ENCODE measurements at regions not wholly inside any gene's neighbourhood (a gene's known extent, or its start where the extent isn't known, plus 50 kb on each side); places are given as distances from the start of the nearest gene placed in this dataset.

- POLR2A ChIA-PET = no interaction called here
- no peak for TF ChIP-seq CTCF (IDR thresholded peaks at IDR 0.05; ENCODE audit: control extremely low read depth, extremely low read depth, low read depth, missing control alignments)
- CTCF ChIA-PET = interaction anchor here (0.7 to 0.8 kb wide), 2 partner anchors 13 to 878 kb away, joined by 3 read pairs; no protein-coding TSS in a partner anchor
- DNase-seq (ENCODE audit: extremely low spot score) = no peak
These were observed 253.1 kb upstream of the ZNF521 start for GRCh38 chr18:25604894-25605597.

GRCh38 chr18:25604196-25604893 is 252.4 kb upstream of the ZNF521 start:
- DNase-seq (ENCODE audit: extremely low spot score) = no peak
- TF ChIP-seq CTCF (IDR thresholded peaks at IDR 0.05; ENCODE audit: control extremely low read depth, extremely low read depth, low read depth, missing control alignments) = no peak
- ChIA-PET CTCF (interaction anchor here (0.7 to 0.8 kb wide), 2 partner anchors 14 to 878 kb away, joined by 3 read pairs; no protein-coding TSS in a partner anchor), POLR2A (no interaction called here)

- DNase-seq (ENCODE audit: extremely low spot score) = no peak
- ChIA-PET CTCF (interaction anchor here (1.0 to 1.2 kb wide), 2 partner anchors 13 to 27 kb away, joined by 3 to 4 read pairs; no protein-coding TSS in a partner anchor), POLR2A (no interaction called here)
- no peak for TF ChIP-seq CTCF (IDR thresholded peaks at IDR 0.05; ENCODE audit: control extremely low read depth, extremely low read depth, low read depth, missing control alignments)
These were observed 247.5 kb upstream of the ZNF521 start for GRCh38 chr18:25599443-25599842.

GRCh38 chr18:25597476-25597875 is 245.5 kb upstream of the ZNF521 start:
- ChIA-PET CTCF (no interaction called here), POLR2A (no interaction called here)
- TF ChIP-seq CTCF (IDR thresholded peaks at IDR 0.05; ENCODE audit: control extremely low read depth, extremely low read depth, low read depth, missing control alignments) = no peak
- DNase-seq (ENCODE audit: extremely low spot score) = no peak

- no peak for DNase-seq (ENCODE audit: extremely low spot score)
- ChIA-PET POLR2A (no interaction called here), CTCF (no interaction called here)
- no peak for TF ChIP-seq CTCF (IDR thresholded peaks at IDR 0.05; ENCODE audit: control extremely low read depth, extremely low read depth, low read depth, missing control alignments)
These were observed 243.5 kb upstream of the ZNF521 start for GRCh38 chr18:25595274-25596060.

GRCh38 chr18:25594351-25594750 is 242.4 kb upstream of the ZNF521 start:
- no peak for DNase-seq (ENCODE audit: extremely low spot score)
- ChIA-PET POLR2A (no interaction called here), CTCF (no interaction called here)
- TF ChIP-seq CTCF (IDR thresholded peaks at IDR 0.05; ENCODE audit: control extremely low read depth, extremely low read depth, low read depth, missing control alignments) = no peak

Measured in GM10248 (cell line).